ENCODE measurements at regions not wholly inside any gene's neighbourhood (a gene's known extent, or its start where the extent isn't known, plus 50 kb on each side); places are given as distances from the start of the nearest gene placed in this dataset.

- no peak for TF ChIP-seq POLR2AphosphoS5 (IDR thresholded peaks at IDR 0.05; ENCODE audit: borderline replicate concordance, low read depth, low read length)
- no peak for TF ChIP-seq FOXP2 (optimal IDR thresholded peaks at IDR 0.05; ENCODE audit: control extremely low read depth, extremely low read length, insufficient read depth)
- no peak for TF ChIP-seq EZH2 (IDR thresholded peaks at IDR 0.05)
- no peaks in the 10 kb centered on the region for H3K9me3 ChIP-seq (ENCODE audit: low read depth, low read length)
- H3K9ac ChIP-seq (ENCODE audit: insufficient read length): no peak overlapping the region
Measured at GRCh38 chr3:59401924-59402323, 352.1 kb upstream of the CFAP20DC start.

DNA sequence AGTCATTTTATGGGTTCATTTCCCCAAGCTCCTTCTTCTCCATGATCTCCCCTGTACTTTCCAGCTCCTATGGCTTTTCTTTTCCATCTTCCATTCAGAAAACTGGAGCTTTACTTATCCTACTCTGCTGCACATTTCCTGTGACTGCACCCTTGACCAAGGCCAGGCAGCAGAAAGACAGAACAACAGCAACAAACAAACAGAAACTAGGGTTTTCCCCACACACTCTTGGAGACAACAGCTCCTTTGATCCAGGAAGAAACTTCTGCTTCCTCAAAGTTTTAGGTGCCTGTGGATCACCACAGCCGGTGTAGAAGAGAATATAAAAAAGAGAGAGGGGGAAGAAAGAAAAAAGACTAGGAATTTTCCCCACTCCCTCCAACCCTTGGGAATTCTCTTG is 342.3 kb upstream of the CFAP20DC start:
- H3K9ac ChIP-seq (ENCODE audit: insufficient read length): no peak overlapping the region
- H3K9me3 ChIP-seq (ENCODE audit: low read depth, low read length): no peaks in the 10 kb centered on the region
- TF ChIP-seq FOXP2 (optimal IDR thresholded peaks at IDR 0.05; ENCODE audit: control extremely low read depth, extremely low read length, insufficient read depth) (no peak), EZH2 (IDR thresholded peaks at IDR 0.05) (no peak), POLR2AphosphoS5 (IDR thresholded peaks at IDR 0.05; ENCODE audit: borderline replicate concordance, low read depth, low read length) (no peak)
- no peak overlapping the region for H3K27ac ChIP-seq
- DNase-seq (ENCODE audit: low read depth, low spot score): no peak
- no peaks in the 10 kb centered on the region for H3K36me3 ChIP-seq (ENCODE audit: insufficient read depth, low read length)
- H3K4me3 ChIP-seq: no peak overlapping the region

More at GRCh38 chr3:59401924-59402323, 352.1 kb upstream of the CFAP20DC start:
- Histone ChIP-seq H3K27ac (no peak overlapping the region), H3K4me3 (no peak overlapping the region), H3K36me3 (ENCODE audit: insufficient read depth, low read length) (no peaks in the 10 kb centered on the region)
- no peak for DNase-seq (ENCODE audit: low read depth, low spot score)

- no peak overlapping the region for H3K27ac ChIP-seq
- DNase-seq (ENCODE audit: low read depth, low spot score): no peak
- TF ChIP-seq POLR2AphosphoS5 (IDR thresholded peaks at IDR 0.05; ENCODE audit: borderline replicate concordance, low read depth, low read length) (no peak), FOXP2 (optimal IDR thresholded peaks at IDR 0.05; ENCODE audit: control extremely low read depth, extremely low read length, insufficient read depth) (no peak), EZH2 (IDR thresholded peaks at IDR 0.05) (no peak)
- no peaks in the 10 kb centered on the region for H3K9me3 ChIP-seq (ENCODE audit: low read depth, low read length)
- no peaks in the 10 kb centered on the region for H3K36me3 ChIP-seq (ENCODE audit: insufficient read depth, low read length)
- no peak overlapping the region for H3K4me3 ChIP-seq
- no peak overlapping the region for H3K9ac ChIP-seq (ENCODE audit: insufficient read length)
Measured at GRCh38 chr3:59391131-59391530, 341.3 kb upstream of the CFAP20DC start.

- Histone ChIP-seq H3K9ac (ENCODE audit: insufficient read length) (no peak overlapping the region), H3K36me3 (ENCODE audit: insufficient read depth, low read length) (no peaks in the 10 kb centered on the region), H3K27ac (no peak overlapping the region), H3K4me3 (no peak overlapping the region), H3K9me3 (ENCODE audit: low read depth, low read length) (no peaks in the 10 kb centered on the region)
- TF ChIP-seq FOXP2 (optimal IDR thresholded peaks at IDR 0.05; ENCODE audit: control extremely low read depth, extremely low read length, insufficient read depth) (no peak), POLR2AphosphoS5 (IDR thresholded peaks at IDR 0.05; ENCODE audit: borderline replicate concordance, low read depth, low read length) (no peak), EZH2 (IDR thresholded peaks at IDR 0.05) (no peak)
- no peak for DNase-seq (ENCODE audit: low read depth, low spot score)
Measured at GRCh38 chr3:59388555-59389270, 338.9 kb upstream of the CFAP20DC start.

DNA sequence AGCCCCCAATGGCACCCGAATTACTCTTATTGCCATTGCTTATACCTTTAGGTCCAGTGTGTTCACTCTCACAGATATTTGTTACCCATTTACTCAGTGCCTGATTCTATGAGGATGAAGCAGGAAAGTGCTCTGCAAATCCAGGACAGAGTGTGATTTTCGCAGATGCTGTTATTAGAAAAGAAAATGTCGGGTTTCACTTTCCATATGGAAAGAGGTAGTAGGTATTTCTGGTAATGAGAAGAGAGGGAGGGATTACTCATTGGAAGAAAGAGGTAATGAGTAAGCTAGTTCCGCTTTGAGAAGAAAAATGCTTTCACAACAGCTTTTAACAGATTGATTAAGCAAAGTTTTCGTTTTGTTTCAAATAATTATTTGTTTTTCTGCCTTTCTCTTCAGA is 336.3 kb upstream of the CFAP20DC start:
- TF ChIP-seq POLR2AphosphoS5 (IDR thresholded peaks at IDR 0.05; ENCODE audit: borderline replicate concordance, low read depth, low read length) (no peak), EZH2 (IDR thresholded peaks at IDR 0.05) (no peak), FOXP2 (optimal IDR thresholded peaks at IDR 0.05; ENCODE audit: control extremely low read depth, extremely low read length, insufficient read depth) (no peak)

DNA sequence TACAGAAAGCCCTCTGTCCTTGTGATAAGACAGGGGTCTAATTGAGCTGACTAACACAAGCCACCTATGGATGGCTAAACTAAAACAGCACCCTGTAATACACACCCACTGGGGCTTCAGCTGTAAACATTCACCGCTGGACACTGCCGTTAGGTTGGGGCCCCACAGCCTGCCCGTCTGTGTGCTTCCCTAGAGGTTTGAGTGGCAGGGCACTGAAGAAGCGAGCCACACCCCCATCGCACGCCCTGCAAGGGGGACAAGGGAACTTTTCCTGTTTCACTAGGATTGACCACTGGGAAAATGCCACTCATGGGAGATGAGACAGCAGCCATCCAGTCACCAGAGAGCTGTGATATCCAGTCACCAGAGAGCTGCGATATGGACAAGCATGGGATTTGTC is 335.7 kb upstream of the CFAP20DC start:
- Histone ChIP-seq H3K9me3 (ENCODE audit: low read depth, low read length) (no peaks in the 10 kb centered on the region), H3K27ac (no peak overlapping the region), H3K4me3 (no peak overlapping the region), H3K9ac (ENCODE audit: insufficient read length) (no peak overlapping the region), H3K36me3 (ENCODE audit: insufficient read depth, low read length) (no peaks in the 10 kb centered on the region)
- DNase-seq (ENCODE audit: low read depth, low spot score): no peak
- TF ChIP-seq EZH2 (IDR thresholded peaks at IDR 0.05) (no peak), FOXP2 (optimal IDR thresholded peaks at IDR 0.05; ENCODE audit: control extremely low read depth, extremely low read length, insufficient read depth) (no peak), POLR2AphosphoS5 (IDR thresholded peaks at IDR 0.05; ENCODE audit: borderline replicate concordance, low read depth, low read length) (no peak)

More for the DNA sequence above, 336.3 kb upstream of the CFAP20DC start:
- Histone ChIP-seq H3K4me3 (no peak overlapping the region), H3K9ac (ENCODE audit: insufficient read length) (no peak overlapping the region), H3K36me3 (ENCODE audit: insufficient read depth, low read length) (no peaks in the 10 kb centered on the region), H3K27ac (no peak overlapping the region), H3K9me3 (ENCODE audit: low read depth, low read length) (no peaks in the 10 kb centered on the region)
- no peak for DNase-seq (ENCODE audit: low read depth, low spot score)

GRCh38 chr3:59381282-59381681 is 331.5 kb upstream of the CFAP20DC start:
- TF ChIP-seq FOXP2 (optimal IDR thresholded peaks at IDR 0.05; ENCODE audit: control extremely low read depth, extremely low read length, insufficient read depth) (no peak), EZH2 (IDR thresholded peaks at IDR 0.05) (no peak), POLR2AphosphoS5 (IDR thresholded peaks at IDR 0.05; ENCODE audit: borderline replicate concordance, low read depth, low read length) (no peak)
- no peak for DNase-seq (ENCODE audit: low read depth, low spot score)
- Histone ChIP-seq H3K27ac (no peak overlapping the region), H3K9me3 (ENCODE audit: low read depth, low read length) (no peaks in the 10 kb centered on the region), H3K9ac (ENCODE audit: insufficient read length) (no peak overlapping the region), H3K4me3 (no peak overlapping the region), H3K36me3 (ENCODE audit: insufficient read depth, low read length) (no peaks in the 10 kb centered on the region)

GRCh38 chr3:59380146-59380545 is 330.3 kb upstream of the CFAP20DC start:
- no peak for DNase-seq (ENCODE audit: low read depth, low spot score)
- Histone ChIP-seq H3K9me3 (ENCODE audit: low read depth, low read length) (no peaks in the 10 kb centered on the region), H3K36me3 (ENCODE audit: insufficient read depth, low read length) (no peaks in the 10 kb centered on the region), H3K27ac (no peak overlapping the region), H3K4me3 (no peak overlapping the region), H3K9ac (ENCODE audit: insufficient read length) (no peak overlapping the region)
- TF ChIP-seq POLR2AphosphoS5 (IDR thresholded peaks at IDR 0.05; ENCODE audit: borderline replicate concordance, low read depth, low read length) (no peak), FOXP2 (optimal IDR thresholded peaks at IDR 0.05; ENCODE audit: control extremely low read depth, extremely low read length, insufficient read depth) (no peak), EZH2 (IDR thresholded peaks at IDR 0.05) (no peak)

GRCh38 chr3:59374818-59375211 is 325.0 kb upstream of the CFAP20DC start:
- H3K4me3 ChIP-seq: no peak overlapping the region
- no peak overlapping the region for H3K9ac ChIP-seq (ENCODE audit: insufficient read length)
- no peaks in the 10 kb centered on the region for H3K36me3 ChIP-seq (ENCODE audit: insufficient read depth, low read length)
- H3K27ac ChIP-seq: no peak overlapping the region
- DNase-seq (ENCODE audit: low read depth, low spot score): no peak
- no peak for TF ChIP-seq FOXP2 (optimal IDR thresholded peaks at IDR 0.05; ENCODE audit: control extremely low read depth, extremely low read length, insufficient read depth)
- no peaks in the 10 kb centered on the region for H3K9me3 ChIP-seq (ENCODE audit: low read depth, low read length)
